Upper lobe of right lung (tissue), 1 donor: ENCODE measurements at regions not wholly inside any gene's neighbourhood (a gene's known extent, or its start where the extent isn't known, plus 50 kb on each side); places are given as distances from the start of the nearest gene placed in this dataset.

Source experiments
- ATAC-seq: fragments of 200-7000 bp; cut with Tn5 transposase; one replicate; pipeline ENCODE4 v1.9.1; 2020; ENCODE audit warnings: mild to moderate bottlenecking, moderate library complexity
- DNase-seq: peaks from one replicate; pipeline ENCODE4 v3.0.0-alpha.2; 2020
- H3K27ac ChIP-seq: fragments of 200-600 bp; one replicate; pipeline ENCODE4 v1.8.0; 2022
- H3K27me3 ChIP-seq: fragments of 200-600 bp; one replicate; pipeline ENCODE4 v1.8.0; 2022; ENCODE audit warnings: mild to moderate bottlenecking
- H3K36me3 ChIP-seq: fragments of 200-600 bp; one replicate; pipeline ENCODE4 v1.8.0; 2022
- H3K4me1 ChIP-seq: fragments of 200-600 bp; one replicate; pipeline ENCODE4 v1.8.0; 2022
- H3K4me3 ChIP-seq: fragments of 200-600 bp; one replicate; pipeline ENCODE4 v1.8.0; 2022; ENCODE audit warnings: mild to moderate bottlenecking
- H3K9me3 ChIP-seq: fragments of 200-600 bp; one replicate; pipeline ENCODE4 v1.8.0; 2022
- CTCF ChIP-seq: fragments of 200-600 bp; IDR thresholded peaks from one replicate; pipeline ENCODE4 v1.8.0; 2022; ENCODE audit warnings: antibody characterized with exemption
- intact Hi-C: fragments of 100-400 bp; cut with DNase I; formaldehyde crosslinking; loops from one replicate; pipeline ENCODE4 v1.11.0; 2022
- donor health status: DM: no; HTN: yes; CAD: no; lungs with severe emphysema.

DNA sequence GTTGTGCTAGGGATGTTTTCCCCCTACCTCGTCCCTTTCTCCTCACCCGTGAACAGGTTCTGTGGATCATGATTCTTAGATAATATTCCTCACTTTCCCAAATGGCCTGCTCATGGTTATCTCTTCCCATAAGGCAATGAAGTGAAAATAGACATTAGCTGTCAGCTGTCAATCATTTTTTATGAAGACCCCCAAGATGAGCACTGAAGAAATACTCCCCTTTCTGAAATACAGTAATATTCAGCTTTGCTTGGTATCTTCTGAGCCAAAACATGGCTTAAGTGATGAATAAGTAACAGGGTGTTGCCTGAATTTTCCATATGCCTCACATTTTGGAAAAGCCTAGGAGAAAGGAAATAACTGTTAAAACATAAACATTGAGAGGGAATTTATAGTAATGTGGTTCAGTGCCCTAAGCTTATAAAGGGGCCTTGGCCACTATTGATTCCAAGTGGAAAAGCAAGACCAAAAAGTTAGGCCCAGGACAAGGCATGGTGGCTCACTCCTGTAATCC, 70.7 kb upstream of the NAP1L1 start:
- Histone ChIP-seq H3K4me3 (no peak overlapping the region), H3K36me3 (no peaks in the 10 kb centered on the region), H3K4me1 (peaks cover 3% of the 10 kb centered on the region), H3K27ac (no peak overlapping the region), H3K27me3 (no peaks in the 10 kb centered on the region), H3K9me3 (no peaks in the 10 kb centered on the region)
- TF ChIP-seq CTCF: no peak
- ATAC-seq: no peak
- intact Hi-C loops: no loop called here
- no peak for DNase-seq

GRCh38 chr12:76153616-76154015, 69.1 kb upstream of the NAP1L1 start:
- DNase-seq (no peak), ATAC-seq (no peak)
- Histone ChIP-seq H3K27ac (no peak overlapping the region), H3K4me3 (no peak overlapping the region), H3K27me3 (no peaks in the 10 kb centered on the region), H3K4me1 (peaks cover 3% of the 10 kb centered on the region), H3K9me3 (no peaks in the 10 kb centered on the region), H3K36me3 (no peaks in the 10 kb centered on the region)
- TF ChIP-seq CTCF: no peak
- intact Hi-C loops: no loop called here

- Histone ChIP-seq H3K27me3 (no peaks in the 10 kb centered on the region), H3K4me1 (no peaks in the 10 kb centered on the region), H3K27ac (no peak overlapping the region), H3K4me3 (no peak overlapping the region), H3K36me3 (no peaks in the 10 kb centered on the region), H3K9me3 (no peaks in the 10 kb centered on the region)
- DNase-seq (no peak), ATAC-seq (peak; percentile 84)
- TF ChIP-seq CTCF: no peak
- intact Hi-C loops: no loop called here
Measured at GRCh38 chr12:76152181-76152807, 67.8 kb upstream of the NAP1L1 start.

DNA sequence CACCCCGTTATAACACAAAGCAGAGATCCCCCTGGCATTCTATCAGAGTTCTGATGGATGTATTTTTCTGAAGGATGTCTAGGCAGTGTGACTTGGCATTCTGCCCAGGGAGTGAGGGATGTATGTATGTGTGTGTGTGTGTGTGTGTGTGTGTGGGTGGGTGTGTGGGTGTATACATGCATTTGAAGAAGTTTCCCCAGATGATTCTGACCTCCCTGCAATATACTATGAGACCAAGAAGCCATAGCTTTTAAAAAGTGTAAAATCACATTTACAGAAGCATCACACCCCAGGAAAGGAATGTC, 59.7 kb upstream of the NAP1L1 start:
- H3K4me3 ChIP-seq: no peak overlapping the region
- H3K4me1 ChIP-seq: no peaks in the 10 kb centered on the region
- no peak for TF ChIP-seq CTCF
- H3K36me3 ChIP-seq: no peaks in the 10 kb centered on the region
- no peaks in the 10 kb centered on the region for H3K27me3 ChIP-seq
- intact Hi-C loops: no loop called here
- no peak overlapping the region for H3K27ac ChIP-seq
- ATAC-seq (peak; percentile 65), DNase-seq (no peak)
- no peaks in the 10 kb centered on the region for H3K9me3 ChIP-seq

DNA sequence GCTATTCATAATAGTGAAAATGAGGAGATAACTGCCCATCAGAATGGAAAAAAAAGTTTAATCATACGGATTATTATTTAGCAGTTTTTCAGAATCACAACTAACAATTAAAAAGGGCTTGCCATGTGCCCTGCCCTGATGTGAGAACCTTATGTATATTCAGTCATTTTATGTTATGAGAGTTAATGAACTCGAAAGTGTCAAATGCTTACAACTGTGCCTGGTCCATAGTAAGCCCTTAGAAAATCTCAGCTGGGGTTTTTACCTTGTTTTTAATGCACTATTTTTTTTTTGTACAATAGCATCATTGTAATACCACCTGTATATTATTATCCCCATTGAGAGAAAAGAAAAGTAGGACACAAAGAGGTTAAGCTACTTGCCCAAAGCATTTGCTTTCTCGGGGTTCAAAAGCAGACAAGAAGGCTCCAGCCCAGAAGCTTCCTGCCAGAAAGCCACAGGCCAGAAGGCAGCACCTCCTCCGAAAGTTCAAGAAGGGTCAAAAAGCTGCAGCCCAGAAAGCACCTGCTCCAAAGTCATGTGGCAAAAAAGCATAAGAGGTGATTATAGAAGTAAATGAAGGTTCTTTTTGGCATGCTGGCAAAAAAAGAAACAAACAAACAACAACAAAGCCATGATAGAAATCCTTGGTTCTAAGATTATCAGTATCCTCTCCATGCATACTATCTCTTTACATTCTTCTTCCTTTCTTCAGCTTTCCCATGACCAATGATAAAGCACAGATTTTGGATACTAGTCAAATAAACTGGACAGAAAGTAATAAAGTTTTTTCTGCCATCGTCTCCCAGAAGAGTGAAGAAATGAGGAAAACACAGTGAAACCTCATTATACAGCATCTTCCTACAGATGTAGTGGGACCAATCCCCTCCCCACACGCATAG, 59.1 kb upstream of the NAP1L1 start:
- intact Hi-C loops: no loop called here
- Histone ChIP-seq H3K36me3 (no peaks in the 10 kb centered on the region), H3K27ac (no peak overlapping the region), H3K9me3 (no peaks in the 10 kb centered on the region), H3K27me3 (no peaks in the 10 kb centered on the region), H3K4me3 (no peak overlapping the region), H3K4me1 (no peaks in the 10 kb centered on the region)
- peak; percentile 30 for ATAC-seq
- no peak for DNase-seq
- no peak for TF ChIP-seq CTCF
